ENCODE measurements at regions not wholly inside any gene's neighbourhood (a gene's known extent, or its start where the extent isn't known, plus 50 kb on each side); places are given as distances from the start of the nearest gene placed in this dataset.

DNA sequence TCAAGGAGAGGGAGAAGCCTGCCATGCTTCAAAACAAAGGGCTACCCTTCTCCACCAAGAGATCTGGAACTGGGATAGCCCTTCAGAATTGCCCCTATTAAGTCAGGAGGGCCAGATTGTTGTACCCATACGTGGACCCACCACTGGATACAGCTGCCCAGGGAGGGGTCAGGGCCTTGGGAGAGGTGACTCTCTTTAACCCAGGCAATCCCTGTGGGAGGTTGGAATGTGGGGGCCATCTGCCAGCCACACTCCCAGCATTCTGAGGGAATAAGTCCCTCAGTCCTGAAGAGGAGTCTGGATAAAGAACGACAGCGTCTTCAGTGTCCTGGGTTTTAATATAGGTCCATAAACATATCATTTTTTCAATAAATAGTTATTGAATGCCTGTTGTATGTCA lies 588.2 kb upstream of the TENM4 start:
- TF ChIP-seq CTCF (IDR thresholded peaks at IDR 0.05; ENCODE audit: poor library complexity) (no peak), EZH2 (IDR thresholded peaks at IDR 0.05; ENCODE audit: borderline replicate concordance) (no peak), EZH2phosphoT487 (IDR thresholded peaks at IDR 0.05; ENCODE audit: low read depth, severe bottlenecking, unreplicated experiment) (no peak)
